Loucy (cell line): ENCODE measurements at regions not wholly inside any gene's neighbourhood (a gene's known extent, or its start where the extent isn't known, plus 50 kb on each side); places are given as distances from the start of the nearest gene placed in this dataset.

ENCODE experiments used
- H2AFZ ChIP-seq: fragments of 200-600 bp; sonication (generic); 2 replicates; pipeline ENCODE4 v1.6.0; 2016; ENCODE audit warnings: antibody characterized with exemption, mild to moderate bottlenecking, low read length, moderate library complexity
- H3F3A ChIP-seq: fragments of 200-600 bp; 2 replicates; pipeline ENCODE4 v1.6.0; 2016; ENCODE audit warnings: antibody characterized with exemption, low read depth, mild to moderate bottlenecking
- H3K27me3 ChIP-seq: fragments of 200-600 bp; sonication (generic); 2 replicates; pipeline ENCODE4 v1.6.1; 2014; ENCODE audit warnings: low read length, mild to moderate bottlenecking; ENCODE audit not compliant: insufficient read depth, poor library complexity, severe bottlenecking
- H3K36me3 ChIP-seq: fragments of 200-600 bp; sonication (generic); 2 replicates; pipeline ENCODE4 v1.6.1; 2016; ENCODE audit warnings: low read length; ENCODE audit not compliant: insufficient read depth
- H3K4me1 ChIP-seq: fragments of 200-600 bp; sonication (generic); 2 replicates; pipeline ENCODE4 v1.5.1; 2014; ENCODE audit warnings: low read length, mild to moderate bottlenecking; ENCODE audit not compliant: insufficient read depth, poor library complexity, severe bottlenecking
- H3K4me2 ChIP-seq: fragments of 200-600 bp; sonication (generic); 2 replicates; pipeline ENCODE4 v1.6.0; 2014; ENCODE audit warnings: antibody characterized with exemption, low read length, low read depth, mild to moderate bottlenecking; ENCODE audit not compliant: poor library complexity, severe bottlenecking
- H3K4me3 ChIP-seq: fragments of 200-600 bp; sonication (generic); 2 replicates; pipeline ENCODE4 v1.5.1; 2014; ENCODE audit warnings: low read length, mild to moderate bottlenecking, mixed read lengths; ENCODE audit not compliant: poor library complexity, severe bottlenecking
- H3K79me2 ChIP-seq: fragments of 200-600 bp; sonication (generic); 2 replicates; pipeline ENCODE4 v1.6.1; 2014; ENCODE audit warnings: low read length; ENCODE audit not compliant: insufficient read depth
- H3K9ac ChIP-seq: fragments of 200-600 bp; sonication (generic); 2 replicates; pipeline ENCODE4 v1.6.0; 2014; ENCODE audit warnings: mild to moderate bottlenecking, low read depth, low read length, moderate library complexity; ENCODE audit not compliant: poor library complexity, severe bottlenecking
- H3K9me2 ChIP-seq: fragments of 200-600 bp; sonication (generic); replicated peaks from 2 replicates; pipeline ENCODE4 v1.6.1; 2016; ENCODE audit warnings: low read depth, low read length, mixed read lengths
- H3K9me3 ChIP-seq: fragments of 200-600 bp; sonication (generic); 2 replicates; pipeline ENCODE4 v1.6.1; 2014; ENCODE audit warnings: mild to moderate bottlenecking, antibody characterized with exemption, low read length, low read depth; ENCODE audit not compliant: insufficient read depth
- H4K20me1 ChIP-seq: fragments of 200-600 bp; sonication (generic); 2 replicates; pipeline ENCODE4 v1.6.0; 2014; ENCODE audit warnings: antibody characterized with exemption, low read length, mild to moderate bottlenecking; ENCODE audit not compliant: insufficient read depth, poor library complexity, severe bottlenecking
- CTCF ChIP-seq: fragments of 200-600 bp; sonication (generic); conservative IDR thresholded peaks from 2 replicates; pipeline ENCODE4 v1.5.1; 2014; ENCODE audit warnings: mild to moderate bottlenecking, antibody characterized with exemption, low read length
- EZH2phosphoT487 ChIP-seq: fragments of 200-600 bp; IDR thresholded peaks from 2 replicates; pipeline ENCODE4 v1.6.1; 2018; ENCODE audit warnings: antibody characterized with exemption, mild to moderate bottlenecking, moderate library complexity, borderline replicate concordance

- H3K4me2 ChIP-seq = peak overlapping the region; percentile 23
- H3K36me3 ChIP-seq = no peaks in the 10 kb centered on the region
- no peaks in the 10 kb centered on the region for H3K79me2 ChIP-seq
- H2AFZ ChIP-seq = no peak overlapping the region
- H3K4me1 ChIP-seq = peaks cover 43% of the 10 kb centered on the region
- H3K9me3 ChIP-seq = no peaks in the 10 kb centered on the region
- H3K9ac ChIP-seq = no peak overlapping the region
- no peak overlapping the region for H3K4me3 ChIP-seq
- H3K9me2 ChIP-seq = no peaks in the 10 kb centered on the region
- no peaks in the 10 kb centered on the region for H3K27me3 ChIP-seq
- H3F3A ChIP-seq = no peaks in the 10 kb centered on the region
- TF ChIP-seq EZH2phosphoT487 = no peak
- TF ChIP-seq CTCF = no peak
- no peaks in the 10 kb centered on the region for H4K20me1 ChIP-seq
Measured at GRCh38 chr2:13543550-13543949, 826.8 kb downstream of the TRIB2 start.

GRCh38 chr2:13545320-13545719 is 828.6 kb downstream of the TRIB2 start:
- H3K79me2 ChIP-seq = no peaks in the 10 kb centered on the region
- peaks cover 47% of the 10 kb centered on the region for H3K4me1 ChIP-seq
- H3K4me3 ChIP-seq = no peak overlapping the region
- H4K20me1 ChIP-seq = no peaks in the 10 kb centered on the region
- no peak overlapping the region for H3K4me2 ChIP-seq
- no peaks in the 10 kb centered on the region for H3F3A ChIP-seq
- TF ChIP-seq EZH2phosphoT487 (no peak), CTCF (no peak)
- H2AFZ ChIP-seq = no peak overlapping the region
- no peaks in the 10 kb centered on the region for H3K36me3 ChIP-seq
- no peaks in the 10 kb centered on the region for H3K9me2 ChIP-seq
- no peaks in the 10 kb centered on the region for H3K27me3 ChIP-seq
- no peak overlapping the region for H3K9ac ChIP-seq
- H3K9me3 ChIP-seq = no peaks in the 10 kb centered on the region

GRCh38 chr2:13546131-13546530 is 829.4 kb downstream of the TRIB2 start:
- no peak overlapping the region for H3K9ac ChIP-seq
- TF ChIP-seq EZH2phosphoT487 = no peak
- no peak for TF ChIP-seq CTCF
- no peak overlapping the region for H3K4me2 ChIP-seq
- H2AFZ ChIP-seq = no peak overlapping the region
- no peaks in the 10 kb centered on the region for H3F3A ChIP-seq
- H3K36me3 ChIP-seq = no peaks in the 10 kb centered on the region
- H3K9me2 ChIP-seq = no peaks in the 10 kb centered on the region
- H3K4me1 ChIP-seq = peaks cover 43% of the 10 kb centered on the region
- H4K20me1 ChIP-seq = no peaks in the 10 kb centered on the region
- H3K27me3 ChIP-seq = no peaks in the 10 kb centered on the region
- no peaks in the 10 kb centered on the region for H3K79me2 ChIP-seq
- H3K9me3 ChIP-seq = no peaks in the 10 kb centered on the region
- no peak overlapping the region for H3K4me3 ChIP-seq
